Thyroid gland (tissue), 4 donors: ENCODE measurements at regions not wholly inside any gene's neighbourhood (a gene's known extent, or its start where the extent isn't known, plus 50 kb on each side); places are given as distances from the start of the nearest gene placed in this dataset. TPM values are rescaled to one million over a fixed set of nuclear protein-coding genes. Genes with fewer than 3 reads are reported as not detected.

ENCODE experiments used
- DNase-seq, 2 donors: peaks; one replicate each; pipeline ENCODE4 v3.0.0-alpha.2; 2019
- H3K27ac ChIP-seq, 3 donors: fragments of 200-600 bp; sonication (generic); 1 replicate in 2 of 3; 2 replicates in 1 of 3; pipeline ENCODE4 v1.5.1; 2016 to 2019; ENCODE audit warnings: mild to moderate bottlenecking in 1 of 3, moderate library complexity in 1 of 3
- H3K27me3 ChIP-seq: fragments of 200-600 bp; sonication (generic); one replicate; pipeline ENCODE4 v1.5.1; 2019
- H3K36me3 ChIP-seq, 2 donors: fragments of 200-600 bp; sonication (generic); one replicate each; pipeline ENCODE4 v1.5.1; 2016 to 2019
- H3K4me1 ChIP-seq, 2 donors: fragments of 200-600 bp; sonication (generic); one replicate each; pipeline ENCODE4 v1.5.1; 2017 to 2019
- H3K4me3 ChIP-seq, 3 donors: fragments of 200-600 bp; sonication (generic); replicated peaks in 1 of 3; 1 replicate in 2 of 3; 2 replicates in 1 of 3; pipeline ENCODE4 v1.5.1; 2016; ENCODE audit warnings: mild to moderate bottlenecking in 1 of 3
- H3K9me3 ChIP-seq: fragments of 200-600 bp; sonication (generic); one replicate; pipeline ENCODE4 v1.5.1; 2017
- POLR2A ChIP-seq, 2 donors: fragments of 450-650 bp; IDR thresholded peaks; one replicate each; pipeline ENCODE4 v1.6.1; 2017; ENCODE audit warnings: antibody characterized with exemption in 2 of 2, mild to moderate bottlenecking in 2 of 2, moderate library complexity in 1 of 2
- WGBS, 2 donors: methylation state at CpG; one replicate each; pipeline ENCODE4 v1.1.5; 2017; 5-methylcytosine and 5-hydroxymethylcytosine counted together
- intact Hi-C: fragments of 100-400 bp; cut with DNase I; formaldehyde crosslinking; loops from one replicate; pipeline ENCODE4 v1.15.1; 2023
- small RNA-seq: library from RNA; depleted of rRNA; stranded (forward); fragments of <200 nt; gene quantifications from one replicate; pipeline ENCODE3, GENCODE V24; 2016
- TF ChIP-seq, protein P1 (sequence below), 6 experiments: fragments of 200-600 bp in 3 of 6; fragments of 450-650 bp in 3 of 6; sonication (generic) in 3 of 6; IDR thresholded peaks; one replicate each; pipeline ENCODE4 v1.5.1; 2016 to 2019; ENCODE audit warnings: antibody characterized with exemption in 6 of 6, mild to moderate bottlenecking in 2 of 6, inconsistent platforms in 1 of 6, moderate library complexity in 1 of 6

DNA sequence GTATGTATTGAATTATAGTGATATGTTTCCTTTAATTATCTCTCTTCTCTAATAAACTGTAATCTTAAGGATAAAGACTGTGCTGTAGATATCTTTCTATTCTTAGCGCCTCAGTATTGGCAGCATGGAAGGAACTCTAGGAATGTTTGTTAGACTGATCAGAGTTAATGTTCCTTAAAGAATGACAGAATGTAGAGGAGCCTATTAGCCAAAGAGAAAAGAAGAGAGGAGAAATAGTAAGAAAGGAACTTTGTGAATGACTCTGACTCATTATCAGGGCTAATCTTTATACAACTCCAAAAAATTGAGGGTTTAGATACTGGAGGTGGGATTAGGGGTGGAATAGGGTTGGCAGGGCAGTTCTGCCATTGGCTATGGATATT, 59.0 kb upstream of the NUDT12 start:
- intact Hi-C loops, result no loop called here
- no peak for DNase-seq
- no peak overlapping the region for H3K27ac ChIP-seq
- H3K4me3 ChIP-seq, result no peak overlapping the region
- WGBS, 2 donors, result 77 to 92% methylated on average over 1 of the region's 1 CpG
- H3K4me1 ChIP-seq, result peaks cover 13 to 17% of the 10 kb centered on the region in 2 donors
- H3K27me3 ChIP-seq, result no peaks in the 10 kb centered on the region
- no peak for TF ChIP-seq POLR2A (IDR thresholded peaks at IDR 0.05)
- TF ChIP-seq, protein P1, sequence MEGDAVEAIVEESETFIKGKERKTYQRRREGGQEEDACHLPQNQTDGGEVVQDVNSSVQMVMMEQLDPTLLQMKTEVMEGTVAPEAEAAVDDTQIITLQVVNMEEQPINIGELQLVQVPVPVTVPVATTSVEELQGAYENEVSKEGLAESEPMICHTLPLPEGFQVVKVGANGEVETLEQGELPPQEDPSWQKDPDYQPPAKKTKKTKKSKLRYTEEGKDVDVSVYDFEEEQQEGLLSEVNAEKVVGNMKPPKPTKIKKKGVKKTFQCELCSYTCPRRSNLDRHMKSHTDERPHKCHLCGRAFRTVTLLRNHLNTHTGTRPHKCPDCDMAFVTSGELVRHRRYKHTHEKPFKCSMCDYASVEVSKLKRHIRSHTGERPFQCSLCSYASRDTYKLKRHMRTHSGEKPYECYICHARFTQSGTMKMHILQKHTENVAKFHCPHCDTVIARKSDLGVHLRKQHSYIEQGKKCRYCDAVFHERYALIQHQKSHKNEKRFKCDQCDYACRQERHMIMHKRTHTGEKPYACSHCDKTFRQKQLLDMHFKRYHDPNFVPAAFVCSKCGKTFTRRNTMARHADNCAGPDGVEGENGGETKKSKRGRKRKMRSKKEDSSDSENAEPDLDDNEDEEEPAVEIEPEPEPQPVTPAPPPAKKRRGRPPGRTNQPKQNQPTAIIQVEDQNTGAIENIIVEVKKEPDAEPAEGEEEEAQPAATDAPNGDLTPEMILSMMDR (IDR thresholded peaks at IDR 0.05), result no peak
- no peaks in the 10 kb centered on the region for H3K36me3 ChIP-seq
- H3K9me3 ChIP-seq, result no peaks in the 10 kb centered on the region

DNA sequence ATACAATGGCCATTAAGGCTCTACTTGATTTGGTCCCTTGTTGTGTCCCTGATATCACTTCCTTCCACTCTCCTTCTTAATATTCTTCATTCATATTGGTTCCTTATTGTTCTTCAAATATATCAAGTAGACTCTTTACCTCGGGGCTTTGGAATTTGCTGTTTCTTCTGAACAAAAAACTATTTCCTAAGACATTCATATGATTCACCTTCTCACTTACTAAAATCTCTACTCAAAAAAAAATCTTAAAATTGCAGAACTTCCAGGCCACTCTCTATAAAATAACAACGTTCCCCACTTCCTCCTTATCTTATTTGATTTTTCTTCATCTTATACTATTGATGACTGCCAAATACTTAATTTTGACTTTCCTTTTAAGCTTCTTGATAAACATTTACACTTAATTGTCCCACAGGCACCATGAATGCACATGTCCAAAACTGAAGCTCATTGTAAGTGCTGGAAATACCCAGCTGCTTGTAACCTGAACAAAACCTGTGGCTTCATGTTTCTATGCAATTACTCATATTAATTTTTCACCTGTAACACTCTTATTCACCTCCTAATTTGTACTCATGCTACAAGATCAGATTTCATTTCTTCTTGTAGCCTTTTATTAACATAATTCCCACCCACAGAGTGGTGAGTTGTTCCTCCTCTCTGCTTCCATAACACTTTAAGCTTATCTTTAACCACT, 58.4 kb upstream of the NUDT12 start:
- no peaks in the 10 kb centered on the region for H3K27me3 ChIP-seq
- H3K4me3 ChIP-seq, result no peak overlapping the region
- no peaks in the 10 kb centered on the region for H3K9me3 ChIP-seq
- TF ChIP-seq, protein P1 (IDR thresholded peaks at IDR 0.05), result no peak
- no peak for TF ChIP-seq POLR2A (IDR thresholded peaks at IDR 0.05)
- no peak for DNase-seq
- H3K27ac ChIP-seq, result no peak overlapping the region
- intact Hi-C loops, result no loop called here
- H3K36me3 ChIP-seq, result no peaks in the 10 kb centered on the region
- WGBS, 2 donors, result 58 to 66% methylated on average over 2 of the region's 2 CpGs
- H3K4me1 ChIP-seq, result peaks cover 13 to 17% of the 10 kb centered on the region in 2 donors

DNA sequence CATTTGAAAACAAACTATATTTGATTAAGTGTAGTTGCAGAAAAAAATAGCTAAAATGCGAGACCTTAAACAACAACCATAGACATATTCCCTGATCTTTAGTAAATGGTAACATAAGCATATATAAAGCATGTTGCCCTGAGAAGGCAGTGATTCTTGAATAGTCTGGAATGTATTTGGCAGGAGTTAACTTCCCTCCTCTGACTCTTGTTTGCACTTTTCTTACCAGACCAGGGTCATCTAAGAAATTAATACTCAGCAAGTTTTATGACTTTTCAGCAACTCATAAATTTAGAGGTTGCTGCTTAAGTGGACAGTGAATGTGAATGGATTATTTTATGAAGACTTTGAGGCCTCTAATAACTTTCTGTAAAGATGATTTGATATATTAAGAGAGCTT, 55.3 kb upstream of the NUDT12 start:
- WGBS, 2 donors, result 90 to 91% methylated on average over 1 of the region's 1 CpG
- intact Hi-C loops, result no loop called here
- Histone ChIP-seq H3K4me1 (peaks cover 0 to 6% of the 10 kb centered on the region in 2 donors), H3K36me3 (no peaks in the 10 kb centered on the region), H3K9me3 (no peaks in the 10 kb centered on the region), H3K27me3 (no peaks in the 10 kb centered on the region), H3K27ac (no peak overlapping the region), H3K4me3 (no peak overlapping the region)
- no peak for DNase-seq
- TF ChIP-seq, protein P1 (IDR thresholded peaks at IDR 0.05), result no peak
- TF ChIP-seq POLR2A (IDR thresholded peaks at IDR 0.05), result no peak

DNA sequence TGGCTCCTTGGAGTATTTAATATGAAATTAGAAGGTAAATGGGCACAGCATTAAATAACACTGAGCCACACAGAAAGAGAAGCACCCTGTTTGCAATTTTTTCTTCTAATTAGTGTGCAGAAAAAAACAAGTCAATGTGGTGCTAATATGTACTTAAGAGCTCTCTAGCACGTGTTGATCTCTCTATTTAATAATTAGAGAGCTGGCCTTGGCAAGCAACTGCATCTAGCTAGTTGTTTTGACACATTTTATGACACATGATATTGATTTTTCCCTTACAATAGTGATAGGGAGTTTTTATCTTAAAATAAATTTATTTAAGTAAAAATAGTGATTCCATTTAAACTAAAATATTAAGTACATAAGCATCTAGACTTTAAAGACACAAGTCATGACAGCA, 54.5 kb upstream of the NUDT12 start:
- intact Hi-C loops, result no loop called here
- Histone ChIP-seq H3K4me1 (peaks cover 0 to 6% of the 10 kb centered on the region in 2 donors), H3K36me3 (no peaks in the 10 kb centered on the region), H3K9me3 (no peaks in the 10 kb centered on the region), H3K4me3 (no peak overlapping the region), H3K27ac (no peak overlapping the region), H3K27me3 (no peaks in the 10 kb centered on the region)
- WGBS, 2 donors, result 62 to 64% methylated on average over 1 of the region's 1 CpG
- TF ChIP-seq, protein P1 (IDR thresholded peaks at IDR 0.05), result no peak
- no peak for TF ChIP-seq POLR2A (IDR thresholded peaks at IDR 0.05)
- no peak for DNase-seq

DNA sequence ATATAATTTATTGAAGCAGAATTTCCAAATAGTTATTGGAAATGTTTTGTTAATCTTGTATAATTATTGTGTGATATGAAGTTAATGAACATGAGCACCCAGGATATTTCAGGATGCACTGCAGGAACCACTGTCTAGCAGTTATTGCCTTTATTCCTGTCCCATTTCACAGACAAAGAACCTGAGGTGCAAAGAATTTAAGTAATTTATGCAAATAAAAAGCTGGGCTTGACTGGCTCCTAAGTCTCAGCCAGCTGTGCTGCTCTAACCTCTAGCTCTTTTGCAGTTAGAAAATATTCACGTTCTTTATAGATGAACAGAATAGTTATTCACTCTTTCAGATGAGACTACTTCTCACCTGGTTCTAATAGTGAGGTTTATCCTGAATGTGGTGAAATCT, 50.0 kb upstream of the NUDT12 start:
- WGBS, 2 donors, result 93 to 95% methylated on average over 1 of the region's 1 CpG
- intact Hi-C loops, result no loop called here
- Histone ChIP-seq H3K4me3 (no peak overlapping the region), H3K27ac (no peak overlapping the region), H3K36me3 (no peaks in the 10 kb centered on the region), H3K27me3 (no peaks in the 10 kb centered on the region), H3K9me3 (no peaks in the 10 kb centered on the region), H3K4me1 (no peaks in the 10 kb centered on the region)
- TF ChIP-seq, protein P1 (IDR thresholded peaks at IDR 0.05), result no peak
- no peak for TF ChIP-seq POLR2A (IDR thresholded peaks at IDR 0.05)
- DNase-seq, result no peak

Small RNA genes lying in the stretch of these regions (small RNA-seq; reads per million reads assigned to genes)
- not detected for gene PSMC1P5
- not detected for gene RF00322
- gene RN7SL255P, result not detected
- gene RNA5SP189, result not detected
- gene RNU1-140P, result not detected
- gene RNU6-334P, result not detected
